Natural killer cell treated with Interleukin-12 subunit alpha and Interleukin-12 subunit beta and Interleukin-15 and Interleukin-18, amount 100 ng/mL, for 72 hours (primary cell): ENCODE measurements at regions not wholly inside any gene's neighbourhood (a gene's known extent, or its start where the extent isn't known, plus 50 kb on each side); places are given as distances from the start of the nearest gene placed in this dataset.

ENCODE experiments used
- ATAC-seq, 2 donors: fragments of 150-1000 bp; cut with Tn5 transposase in 1 of 2; sonication (Bioruptor Pico), chemical (Tn5 transposase) in 1 of 2; 2 replicates each; pipeline ENCODE4 v1.10.0; 2021
- DNase-seq: peaks from one replicate; pipeline ENCODE4 v3.0.0; 2022; ENCODE audit warnings: low spot score
- H3K27ac Mint-ChIP-seq, 2 donors: 1 replicate in 1 of 2; 2 replicates in 1 of 2; pipeline ENCODE4 v1.8.0; 2022; ENCODE audit warnings: mixed read lengths in 2 of 2, mild to moderate bottlenecking in 1 of 2, moderate library complexity in 1 of 2
- H3K27me3 Mint-ChIP-seq, 2 donors: 1 replicate in 1 of 2; 2 replicates in 1 of 2; pipeline ENCODE4 v1.8.0; 2022; ENCODE audit warnings: mixed read lengths in 2 of 2
- H3K36me3 Mint-ChIP-seq: one replicate; pipeline ENCODE4 v1.8.0; 2022; ENCODE audit warnings: mixed read lengths
- H3K4me1 Mint-ChIP-seq, 2 donors: 1 replicate in 1 of 2; 2 replicates in 1 of 2; pipeline ENCODE4 v1.8.0; 2022; ENCODE audit warnings: low read depth in 2 of 2, mixed read lengths in 2 of 2, mild to moderate bottlenecking in 1 of 2
- H3K4me3 Mint-ChIP-seq: one replicate; pipeline ENCODE4 v1.8.0; 2022; ENCODE audit warnings: mixed read lengths
- H3K9me3 Mint-ChIP-seq: 2 replicates; pipeline ENCODE4 v1.8.0; 2022; ENCODE audit warnings: mixed read lengths

DNA sequence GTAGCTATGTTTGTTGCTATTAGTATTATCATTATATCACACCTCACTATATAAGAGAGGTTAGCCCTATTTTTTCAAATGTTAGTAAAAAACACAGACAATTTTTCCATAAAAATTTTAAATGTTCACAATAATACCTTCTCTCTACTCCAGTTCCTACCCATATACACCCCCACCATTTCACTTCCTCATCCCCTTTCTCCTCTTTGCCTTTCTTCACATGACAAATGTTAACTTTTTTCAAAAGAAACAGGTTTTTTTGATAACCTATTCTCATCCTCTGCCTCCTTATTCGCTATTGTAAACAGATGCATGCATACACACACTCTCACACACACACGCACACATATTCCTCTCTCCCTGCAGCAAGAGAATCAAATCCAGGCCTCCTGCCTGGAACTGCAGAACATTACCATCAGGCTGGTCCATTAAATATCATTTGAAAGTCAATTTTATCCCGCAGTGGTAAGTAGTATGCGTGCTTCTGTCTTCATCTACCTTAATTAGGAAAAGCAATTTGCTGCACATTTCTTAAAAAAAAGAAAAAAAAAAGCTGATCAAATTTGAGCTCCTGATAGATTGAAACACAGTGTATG lies 55.5 kb downstream of the MID1IP1 start:
- Mint-ChIP-seq H3K4me3 (no peak overlapping the region), H3K27ac (no peak overlapping the region), H3K36me3 (no peaks in the 10 kb centered on the region), H3K4me1 (no peaks in the 10 kb centered on the region), H3K27me3 (peaks cover 0 to 6% of the 10 kb centered on the region in 2 donors), H3K9me3 (no peaks in the 10 kb centered on the region)
- DNase-seq (no peak), ATAC-seq (no peak)

DNA sequence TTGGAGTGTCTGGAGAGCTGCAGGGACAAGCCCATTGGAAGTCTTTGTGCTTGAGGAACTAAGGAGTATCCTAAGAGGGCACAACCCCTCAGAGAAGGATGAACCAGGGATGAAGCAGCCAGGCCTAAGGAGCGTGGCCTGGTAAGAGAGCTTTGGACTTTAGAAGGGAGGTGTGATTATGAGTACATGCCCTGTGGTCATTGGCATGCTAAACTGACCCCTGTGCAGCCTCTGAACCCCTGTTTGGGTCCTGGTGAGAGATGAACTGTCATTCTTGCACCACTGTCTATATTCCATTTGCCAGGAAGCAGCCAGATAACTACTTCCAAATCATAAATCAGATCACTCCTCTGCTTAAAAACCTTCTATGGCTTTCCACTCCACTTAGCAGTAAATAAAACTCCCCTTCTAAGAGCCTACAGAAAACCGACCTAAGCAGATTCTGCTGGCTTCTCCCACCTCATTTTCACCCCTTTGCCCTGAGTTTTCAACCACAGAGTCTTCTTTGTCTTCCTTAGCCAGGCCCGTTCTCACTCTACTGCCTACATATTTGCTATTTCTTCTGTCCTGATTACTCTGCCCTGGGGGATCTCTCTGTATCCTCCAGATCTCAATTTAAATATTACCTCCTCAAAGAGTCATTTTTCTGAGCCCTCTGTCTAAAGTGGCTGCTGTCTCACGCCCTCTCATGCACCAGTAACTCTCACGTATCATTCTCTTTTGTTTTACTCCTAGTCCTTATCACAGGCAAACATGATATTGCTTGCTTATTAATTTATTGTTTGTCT lies 56.7 kb downstream of the MID1IP1 start:
- no peak overlapping the region for H3K27ac Mint-ChIP-seq
- DNase-seq (no peak), ATAC-seq (no peak)
- H3K4me3 Mint-ChIP-seq = no peak overlapping the region
- no peaks in the 10 kb centered on the region for H3K9me3 Mint-ChIP-seq
- no peaks in the 10 kb centered on the region for H3K4me1 Mint-ChIP-seq
- peaks cover 0 to 6% of the 10 kb centered on the region in 2 donors for H3K27me3 Mint-ChIP-seq
- H3K36me3 Mint-ChIP-seq = no peaks in the 10 kb centered on the region

DNA sequence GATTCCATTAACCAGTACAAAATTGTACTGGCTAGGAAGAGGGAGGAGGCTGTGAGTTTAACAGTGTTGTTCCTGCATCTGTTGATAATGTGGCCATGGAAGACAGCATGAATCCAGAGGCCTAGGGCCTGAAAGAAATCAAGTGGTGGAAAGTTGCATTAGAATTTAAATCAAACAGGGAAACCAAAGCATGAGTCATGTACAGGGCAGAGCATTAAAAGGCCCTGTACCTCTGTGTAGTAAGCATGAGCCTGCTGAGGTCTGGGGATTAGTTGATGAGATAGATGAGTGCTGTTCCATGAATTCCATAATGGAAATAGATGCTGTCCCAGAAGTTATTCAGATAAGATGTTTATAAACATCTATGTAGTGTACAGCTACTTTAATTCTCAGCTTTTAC lies 58.3 kb downstream of the MID1IP1 start:
- no peak for ATAC-seq
- no peak overlapping the region for H3K27ac Mint-ChIP-seq
- H3K27me3 Mint-ChIP-seq = peaks cover 0 to 6% of the 10 kb centered on the region in 2 donors
- no peaks in the 10 kb centered on the region for H3K9me3 Mint-ChIP-seq
- no peak overlapping the region for H3K4me3 Mint-ChIP-seq
- H3K4me1 Mint-ChIP-seq = no peaks in the 10 kb centered on the region
- H3K36me3 Mint-ChIP-seq = no peaks in the 10 kb centered on the region
- no peak for DNase-seq

DNA sequence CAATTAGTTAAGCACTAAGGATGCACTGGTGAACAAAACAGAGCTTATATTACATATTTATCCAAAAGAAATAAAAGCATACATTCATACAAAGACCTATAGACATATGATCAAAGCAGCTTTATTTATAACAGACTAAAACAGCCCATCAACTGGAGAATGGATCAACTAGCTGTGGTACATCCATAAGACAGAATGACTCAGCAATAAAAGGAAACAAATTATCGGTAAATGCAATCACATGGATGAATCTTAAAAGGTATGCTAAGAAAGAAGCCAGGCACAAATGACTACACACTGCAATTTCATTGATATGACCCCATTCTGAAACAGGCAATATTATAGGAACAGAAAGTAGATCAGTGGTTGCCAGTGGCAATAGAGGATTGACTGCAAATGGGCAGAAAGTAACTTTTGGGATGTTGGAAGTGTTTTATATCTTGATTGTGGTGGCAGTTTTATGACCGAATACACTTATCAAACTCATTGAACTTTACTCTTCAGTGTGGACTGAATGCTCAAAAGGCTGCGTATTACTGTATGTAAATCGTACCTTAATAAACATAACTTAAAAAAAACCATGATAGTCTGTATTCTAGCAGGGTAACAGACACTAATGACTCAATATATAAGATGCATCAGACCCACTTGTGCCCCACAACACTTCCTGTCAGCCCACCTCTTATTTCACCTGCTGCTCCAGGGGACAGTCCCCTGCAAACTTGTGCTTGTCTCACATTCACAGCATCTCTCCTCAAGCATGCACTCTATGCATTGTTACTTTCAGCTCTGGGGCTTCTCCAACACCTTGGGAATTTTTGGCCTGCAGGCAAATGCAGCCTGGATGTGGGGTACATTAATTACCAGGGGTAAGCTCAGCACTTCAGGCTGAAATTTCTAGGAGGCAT lies 59.1 kb downstream of the MID1IP1 start:
- H3K9me3 Mint-ChIP-seq = no peaks in the 10 kb centered on the region
- H3K4me1 Mint-ChIP-seq = no peaks in the 10 kb centered on the region
- H3K27ac Mint-ChIP-seq = no peak overlapping the region
- DNase-seq (no peak), ATAC-seq (no peak)
- no peaks in the 10 kb centered on the region for H3K36me3 Mint-ChIP-seq
- peaks cover 0 to 6% of the 10 kb centered on the region in 2 donors for H3K27me3 Mint-ChIP-seq
- H3K4me3 Mint-ChIP-seq = no peak overlapping the region

DNA sequence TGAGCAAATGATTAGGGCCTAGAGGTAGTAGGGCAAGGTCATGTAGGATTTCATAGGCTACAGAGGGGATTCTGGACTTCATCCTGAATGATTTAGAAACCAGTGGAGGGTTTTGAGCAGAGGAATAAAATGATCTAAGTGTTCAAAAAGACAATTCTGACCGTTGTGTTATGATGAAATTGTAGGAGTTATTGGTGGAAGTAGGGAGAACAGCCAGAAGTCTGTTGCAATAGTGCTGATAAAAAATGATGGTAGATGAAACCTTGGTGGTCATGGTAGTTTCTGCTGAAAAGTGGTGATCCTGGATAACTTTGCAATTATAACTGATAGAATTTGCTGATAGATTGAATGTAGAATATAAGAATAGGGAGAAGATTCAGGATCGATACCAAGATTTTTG lies 60.2 kb downstream of the MID1IP1 start:
- H3K27me3 Mint-ChIP-seq = peaks cover 0 to 6% of the 10 kb centered on the region in 2 donors
- ATAC-seq (no peak), DNase-seq (no peak)
- no peaks in the 10 kb centered on the region for H3K36me3 Mint-ChIP-seq
- no peak overlapping the region for H3K27ac Mint-ChIP-seq
- H3K4me1 Mint-ChIP-seq = no peaks in the 10 kb centered on the region
- H3K4me3 Mint-ChIP-seq = no peak overlapping the region
- no peaks in the 10 kb centered on the region for H3K9me3 Mint-ChIP-seq

DNA sequence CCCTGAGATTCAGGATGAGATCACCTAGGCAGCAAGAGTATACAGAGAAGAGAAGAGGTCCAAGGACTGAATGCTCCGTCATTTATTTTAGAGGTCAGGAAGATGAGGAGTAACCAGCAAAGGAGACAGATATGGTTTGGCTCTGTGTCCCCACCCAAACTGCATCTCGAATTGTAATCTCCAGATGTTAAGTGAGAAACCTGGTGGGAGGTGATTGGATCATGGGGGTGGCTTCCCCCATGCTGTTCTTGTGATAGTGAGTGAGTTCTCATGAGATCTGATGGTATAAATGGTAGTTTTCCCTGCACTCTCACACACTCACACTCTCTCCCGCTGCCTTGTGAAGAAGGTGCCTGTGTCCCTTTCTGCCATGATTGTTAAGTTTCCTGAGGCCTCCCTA lies 60.8 kb downstream of the MID1IP1 start:
- ATAC-seq (no peak), DNase-seq (no peak)
- Mint-ChIP-seq H3K4me1 (no peaks in the 10 kb centered on the region), H3K27me3 (peaks cover 0 to 3% of the 10 kb centered on the region in 2 donors), H3K9me3 (no peaks in the 10 kb centered on the region), H3K36me3 (no peaks in the 10 kb centered on the region), H3K27ac (no peak overlapping the region), H3K4me3 (no peak overlapping the region)

DNA sequence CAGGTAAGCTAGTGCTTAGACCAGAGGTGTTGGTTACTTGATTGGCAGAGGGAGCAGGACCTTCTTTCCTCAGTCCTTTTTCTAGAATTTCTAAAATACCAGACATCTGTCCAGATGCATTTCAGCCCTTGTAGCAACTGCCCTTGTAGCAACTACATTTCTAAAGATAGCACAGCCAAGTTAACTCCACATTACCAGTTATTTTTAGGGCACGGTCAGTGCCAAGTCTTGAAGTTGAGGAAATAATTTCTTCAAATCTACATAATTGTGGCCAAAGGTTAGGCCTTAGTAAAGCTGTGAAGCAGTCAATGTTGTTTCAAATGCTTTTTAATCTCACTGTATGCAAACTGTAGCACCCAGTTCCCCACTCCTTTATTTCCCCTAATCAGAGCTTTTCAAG lies 62.9 kb downstream of the MID1IP1 start:
- Mint-ChIP-seq H3K27ac (no peak overlapping the region), H3K4me1 (no peaks in the 10 kb centered on the region), H3K4me3 (no peak overlapping the region), H3K9me3 (no peaks in the 10 kb centered on the region), H3K27me3 (no peaks in the 10 kb centered on the region), H3K36me3 (no peaks in the 10 kb centered on the region)
- ATAC-seq (no peak), DNase-seq (no peak)

DNA sequence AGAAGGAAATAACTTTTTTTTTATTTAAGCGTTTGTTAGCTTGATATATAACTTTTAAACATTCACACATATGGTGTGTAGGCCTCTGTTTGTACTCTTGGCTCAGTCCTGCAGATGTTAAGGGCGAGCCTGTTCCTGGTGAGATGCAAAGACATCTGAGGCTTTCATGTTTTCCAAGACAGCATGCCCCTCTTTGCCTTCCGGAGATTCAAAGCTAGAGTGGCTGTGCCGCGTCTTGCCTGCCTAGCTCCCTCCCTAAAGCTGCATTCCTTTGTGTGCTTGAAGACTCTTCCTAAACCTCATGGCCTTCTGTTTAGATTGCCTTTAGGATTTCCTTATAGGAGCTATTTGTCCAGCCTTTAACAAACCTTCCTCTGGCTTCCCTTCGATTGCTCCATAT lies 67.1 kb downstream of the MID1IP1 start:
- no peak overlapping the region for H3K27ac Mint-ChIP-seq
- H3K36me3 Mint-ChIP-seq = no peaks in the 10 kb centered on the region
- H3K4me3 Mint-ChIP-seq = no peak overlapping the region
- H3K9me3 Mint-ChIP-seq = no peaks in the 10 kb centered on the region
- peaks cover 0 to 5% of the 10 kb centered on the region in 2 donors for H3K27me3 Mint-ChIP-seq
- H3K4me1 Mint-ChIP-seq = no peaks in the 10 kb centered on the region
- ATAC-seq = no peak
- DNase-seq = no peak

DNA sequence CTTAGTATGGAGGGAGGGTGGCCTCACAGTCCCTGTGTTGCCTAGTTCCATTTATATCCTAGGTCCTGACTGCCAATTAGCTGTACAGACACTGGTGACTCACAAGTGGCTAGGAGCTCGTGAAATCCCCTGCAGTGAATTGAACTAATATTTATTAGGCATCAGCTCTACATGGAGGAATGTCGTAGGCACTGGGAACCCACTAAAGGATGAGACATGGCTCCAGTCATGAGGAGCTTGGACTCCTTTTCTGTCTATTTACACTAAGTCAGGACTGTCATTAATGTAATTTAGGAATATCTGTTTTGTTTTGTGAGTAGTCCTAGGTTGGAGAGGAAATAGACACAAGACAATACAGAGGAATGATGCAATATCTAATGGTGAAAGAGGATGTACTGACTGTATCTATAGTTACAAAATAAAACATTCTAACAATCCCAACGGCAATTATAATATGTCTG lies 67.7 kb downstream of the MID1IP1 start:
- no peak overlapping the region for H3K27ac Mint-ChIP-seq
- ATAC-seq (peak in 1 of 2 donors; percentile 6), DNase-seq (no peak)
- no peak overlapping the region for H3K4me3 Mint-ChIP-seq
- H3K36me3 Mint-ChIP-seq = no peaks in the 10 kb centered on the region
- H3K4me1 Mint-ChIP-seq = no peaks in the 10 kb centered on the region
- no peaks in the 10 kb centered on the region for H3K9me3 Mint-ChIP-seq
- peaks cover 0 to 5% of the 10 kb centered on the region in 2 donors for H3K27me3 Mint-ChIP-seq

DNA sequence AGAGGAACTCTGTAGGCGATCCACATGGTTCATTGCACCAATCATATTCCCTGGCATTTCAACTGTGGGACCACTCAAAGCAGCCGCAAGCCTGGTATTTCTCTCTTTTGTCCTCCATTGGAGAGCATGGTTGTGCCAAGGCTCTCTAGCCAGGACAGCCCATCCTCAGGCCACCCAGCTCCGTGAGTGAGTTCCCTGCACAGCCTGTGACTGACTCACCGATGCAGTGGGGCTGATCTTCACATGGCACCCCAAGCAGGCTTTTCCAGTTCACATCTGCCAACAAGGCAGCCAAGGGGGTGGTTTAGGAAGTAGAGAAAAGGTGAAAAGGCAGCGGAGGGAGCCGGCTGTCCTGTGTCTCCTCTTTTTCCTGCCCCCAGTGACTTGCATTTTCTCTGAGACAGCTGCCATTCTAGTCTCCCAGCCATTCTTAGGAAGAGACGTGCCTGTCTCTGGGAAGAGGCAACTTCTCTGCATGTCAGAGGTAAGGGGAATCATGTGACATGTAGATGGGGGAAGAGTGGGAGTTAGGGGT lies 69.2 kb downstream of the MID1IP1 start:
- no peak for ATAC-seq
- no peak overlapping the region for H3K27ac Mint-ChIP-seq
- H3K27me3 Mint-ChIP-seq = peaks cover 0 to 5% of the 10 kb centered on the region in 2 donors
- H3K4me1 Mint-ChIP-seq = no peaks in the 10 kb centered on the region
- H3K9me3 Mint-ChIP-seq = no peaks in the 10 kb centered on the region
- no peak overlapping the region for H3K4me3 Mint-ChIP-seq
- no peaks in the 10 kb centered on the region for H3K36me3 Mint-ChIP-seq
- DNase-seq = no peak

DNA sequence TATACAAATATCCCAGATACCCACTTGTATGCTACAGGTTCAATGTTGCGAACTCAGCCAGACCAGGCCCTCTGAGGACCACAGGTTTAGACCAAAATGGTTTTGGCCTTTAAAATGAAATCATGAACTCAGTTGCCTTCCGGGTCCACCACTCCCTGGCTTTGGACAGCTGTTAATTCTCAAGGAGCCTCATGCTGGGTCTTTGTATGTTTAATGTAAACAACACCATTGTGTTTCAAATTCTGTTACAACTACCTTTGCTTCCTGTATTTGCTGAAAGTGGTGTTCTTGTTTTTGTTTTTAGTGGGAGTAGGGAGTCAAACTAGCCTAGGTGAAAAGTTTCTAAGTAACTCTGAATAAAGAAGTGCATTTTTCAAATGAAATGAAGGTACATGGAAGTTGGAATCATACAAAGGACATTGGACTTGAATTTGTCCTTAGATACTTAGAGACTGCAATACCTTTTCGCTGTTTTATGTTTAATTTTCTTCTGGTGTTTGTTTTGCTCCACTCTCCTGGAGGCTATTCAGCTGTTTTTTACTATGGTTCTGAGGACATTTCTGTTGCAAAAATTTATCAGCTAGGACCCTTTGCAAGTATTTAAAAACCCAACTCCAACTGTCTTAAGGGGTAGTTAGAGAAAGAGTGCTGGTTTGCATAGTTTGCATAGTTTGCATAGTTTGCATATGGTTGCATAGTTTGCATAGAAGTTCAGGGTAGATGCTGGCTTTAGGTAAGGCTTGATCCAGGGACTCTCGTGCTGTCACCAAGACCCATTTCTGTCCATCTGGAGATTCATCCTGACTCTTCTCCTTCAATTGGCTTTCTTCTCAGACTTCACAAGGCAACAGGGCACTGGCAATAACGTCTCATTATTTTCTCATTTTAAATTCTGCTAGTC lies 70.1 kb downstream of the MID1IP1 start:
- DNase-seq = no peak
- no peak for ATAC-seq
- peaks cover 0 to 5% of the 10 kb centered on the region in 2 donors for H3K27me3 Mint-ChIP-seq
- no peaks in the 10 kb centered on the region for H3K9me3 Mint-ChIP-seq
- no peaks in the 10 kb centered on the region for H3K4me1 Mint-ChIP-seq
- H3K36me3 Mint-ChIP-seq = no peaks in the 10 kb centered on the region
- H3K4me3 Mint-ChIP-seq = no peak overlapping the region
- H3K27ac Mint-ChIP-seq = no peak overlapping the region

DNA sequence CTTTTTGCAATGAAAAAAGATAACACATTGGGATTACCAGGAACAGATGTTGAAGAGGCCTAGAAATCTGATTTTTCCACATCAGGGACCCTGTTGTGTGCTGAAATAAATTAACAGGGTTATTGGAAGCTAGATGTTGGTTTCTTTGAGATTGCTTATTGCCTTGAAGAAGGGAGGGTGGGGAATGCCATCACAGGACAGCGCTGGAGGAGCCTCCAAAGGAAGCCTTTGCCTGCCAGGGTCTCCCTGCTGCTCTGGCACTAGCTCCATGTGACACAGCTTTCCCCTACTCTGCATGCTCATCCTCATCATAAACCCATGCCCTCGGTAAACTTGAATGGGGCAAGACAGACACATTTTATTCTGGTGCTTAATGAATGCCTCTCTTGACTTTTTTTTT lies 76.1 kb downstream of the MID1IP1 start:
- Mint-ChIP-seq H3K27ac (no peak overlapping the region), H3K36me3 (no peaks in the 10 kb centered on the region), H3K9me3 (no peaks in the 10 kb centered on the region), H3K4me3 (no peak overlapping the region), H3K4me1 (peaks cover 0 to 6% of the 10 kb centered on the region in 2 donors), H3K27me3 (peaks cover 0 to 7% of the 10 kb centered on the region in 2 donors)
- ATAC-seq = no peak
- DNase-seq = no peak
